Erythroblast (primary cell): ENCODE measurements at regions not wholly inside any gene's neighbourhood (a gene's known extent, or its start where the extent isn't known, plus 50 kb on each side); places are given as distances from the start of the nearest gene placed in this dataset.

Experiments
- GATA1 ChIP-seq: IDR thresholded peaks from 2 replicates; pipeline ENCODE4 v1.6.1; 2011; ENCODE audit warnings: low read depth, mild to moderate bottlenecking, control low read depth, low read length, moderate library complexity
- POLR2A ChIP-seq: IDR thresholded peaks from 2 replicates; pipeline ENCODE4 v1.6.1; 2011; ENCODE audit warnings: mild to moderate bottlenecking, low read length

DNA sequence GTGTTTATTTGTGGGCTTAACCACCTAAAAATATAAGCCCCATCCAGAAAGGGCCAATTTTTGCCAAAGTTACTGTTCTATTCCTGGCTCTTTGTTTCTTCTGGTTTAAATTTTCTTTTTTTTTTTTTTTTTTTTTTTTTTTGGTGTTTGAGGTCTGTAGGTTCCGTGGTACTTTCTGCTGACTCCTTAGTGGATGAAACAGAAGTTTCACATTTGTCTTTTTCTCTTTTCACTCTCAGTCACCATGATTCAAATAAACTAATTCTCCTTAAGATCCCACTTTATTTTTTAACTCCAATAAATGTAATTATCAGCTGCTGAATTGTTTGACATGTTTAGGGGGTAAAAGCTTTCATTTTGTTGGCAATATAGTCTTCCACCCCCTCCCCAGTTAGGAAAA lies 322.3 kb downstream of the CHRM3 start:
- no peak for TF ChIP-seq POLR2A
- no peak for TF ChIP-seq GATA1
